IPS DF 19.7 (cell line): ENCODE measurements at regions not wholly inside any gene's neighbourhood (a gene's known extent, or its start where the extent isn't known, plus 50 kb on each side); places are given as distances from the start of the nearest gene placed in this dataset.
A peak's percentile ranks its signal among the peaks of the same experiment; 100 is the strongest.

Experiments
- DNase-seq: peaks from one replicate; pipeline ENCODE4 v3.0.0-alpha.2; 2013; ENCODE audit warnings: low read depth, low spot score

DNA sequence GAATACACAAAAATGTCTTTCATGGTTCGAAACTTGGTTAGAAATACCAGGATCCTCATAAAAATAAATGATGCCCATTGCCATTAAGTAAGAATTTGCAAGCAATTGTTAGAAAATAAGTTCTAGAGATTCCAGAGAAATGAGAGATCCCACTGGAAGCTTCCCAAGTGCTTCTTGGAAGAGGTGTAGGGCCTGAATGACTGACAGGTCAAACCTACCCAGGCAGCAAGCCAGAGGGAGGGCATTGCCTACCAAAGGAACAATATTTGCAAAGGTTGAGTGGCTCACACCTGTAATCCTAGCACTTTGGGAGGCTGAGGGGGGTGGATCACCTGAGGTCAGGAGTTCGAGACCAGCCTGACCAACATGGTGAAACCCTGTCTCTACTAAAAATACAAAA lies 777.0 kb upstream of the WWC1 start:
- DNase-seq = no peak

- DNase-seq = no peak
These were observed 766.4 kb upstream of the WWC1 start for GRCh38 chr5:167525004-167525403.

DNA sequence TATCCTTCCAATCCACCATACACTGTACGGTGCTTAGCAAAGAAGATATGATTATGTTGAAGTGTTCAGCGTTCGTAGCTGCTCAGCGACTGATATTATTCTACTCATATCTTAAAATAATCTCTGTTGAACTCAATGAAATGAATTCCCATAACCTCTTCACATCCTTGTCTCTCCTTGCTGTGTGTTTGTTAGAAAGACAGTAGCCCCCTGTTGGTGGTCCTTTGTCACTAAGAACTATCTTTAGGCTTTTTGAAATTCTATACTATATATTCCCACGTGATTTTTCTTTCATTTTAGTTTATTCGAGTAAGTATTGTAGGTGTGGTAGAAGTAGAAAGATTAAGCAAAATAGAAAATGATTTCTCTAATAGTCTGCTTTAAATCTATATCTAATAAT lies 762.8 kb upstream of the WWC1 start:
- no peak for DNase-seq

DNA sequence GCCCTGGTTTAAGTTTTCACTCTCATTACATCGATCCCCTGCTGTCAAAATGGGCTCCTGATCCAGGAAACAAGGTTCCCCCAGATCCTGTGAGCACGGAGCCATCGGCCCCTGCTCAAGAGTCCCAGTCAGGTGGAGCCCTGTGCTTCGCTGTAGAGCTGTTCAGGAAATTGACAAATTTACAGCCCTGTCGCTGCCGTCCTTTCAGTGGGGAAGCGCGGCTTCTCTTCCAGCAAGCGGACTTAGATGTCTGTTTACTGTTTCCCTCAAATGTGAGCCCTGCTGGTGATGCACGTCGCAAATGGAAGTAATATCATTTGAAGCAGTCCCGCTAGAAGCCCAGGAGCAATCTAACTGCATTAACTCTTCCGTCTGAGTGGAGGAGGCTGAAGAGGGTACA lies 760.9 kb upstream of the WWC1 start:
- no peak for DNase-seq

DNA sequence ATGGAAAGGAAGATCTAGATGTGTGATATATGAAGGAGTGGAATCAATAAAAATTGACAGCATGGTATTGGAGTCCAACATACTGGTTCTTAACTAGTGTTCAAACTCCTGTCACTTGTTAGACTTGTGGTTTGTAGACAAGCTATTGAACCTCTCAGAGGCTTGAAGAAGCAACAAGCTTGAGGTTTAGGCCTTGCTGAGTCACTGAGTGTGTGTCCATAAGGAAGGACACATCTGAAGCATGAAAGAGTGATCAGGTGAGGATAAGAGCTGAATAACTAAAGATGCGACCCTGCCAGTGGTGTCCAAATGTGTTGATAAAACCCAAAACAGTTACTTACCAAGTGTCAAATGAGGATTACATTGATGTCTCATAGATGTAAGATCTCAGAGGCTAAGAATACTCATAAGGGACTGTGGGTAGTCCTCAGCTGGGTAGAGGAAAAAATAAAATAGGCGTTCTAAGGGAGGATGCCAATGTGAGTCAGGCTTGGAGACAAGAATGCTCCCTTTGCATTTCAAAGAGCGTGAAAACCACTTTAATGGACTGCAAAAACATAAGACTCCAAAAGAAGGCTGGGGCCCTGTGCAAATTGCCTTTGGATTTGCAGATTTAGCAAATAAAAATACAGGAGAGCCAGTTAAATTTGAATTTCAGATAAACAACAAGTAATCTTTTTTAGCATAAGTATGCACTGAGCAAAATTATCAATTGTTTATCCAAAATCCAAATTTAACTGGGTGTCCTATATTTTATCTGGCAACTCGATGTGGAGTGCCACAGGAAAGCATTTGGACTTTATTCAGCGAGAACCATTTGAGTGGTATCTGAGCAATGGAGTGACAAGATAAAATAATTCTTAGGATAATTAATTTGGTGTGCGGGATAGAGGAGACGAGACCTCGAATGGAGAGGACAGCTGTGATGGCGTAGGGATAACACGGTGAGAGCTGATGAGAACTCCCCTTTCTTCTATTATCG lies 757.3 kb upstream of the WWC1 start:
- no peak for DNase-seq

GRCh38 chr5:167539747-167540146 lies 751.7 kb upstream of the WWC1 start:
- DNase-seq = no peak

DNA sequence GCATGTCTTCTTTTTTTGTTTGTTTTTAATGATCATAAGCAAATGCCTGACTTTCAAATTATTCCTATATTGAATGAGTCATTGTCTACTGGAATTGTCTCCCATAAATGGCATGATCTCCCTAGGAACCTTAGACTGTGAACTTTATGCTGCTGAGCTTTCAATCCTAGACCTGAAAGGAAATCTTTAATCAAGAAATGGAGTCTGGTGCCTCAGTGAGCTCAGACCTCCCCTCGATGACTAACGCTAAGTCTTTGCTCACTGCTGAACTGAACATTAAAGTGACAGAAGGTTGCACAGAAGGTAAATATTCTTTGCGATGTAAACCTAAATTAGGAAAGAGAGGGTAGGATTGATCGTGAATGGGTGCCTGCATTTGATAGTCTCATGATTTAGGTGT lies 745.2 kb upstream of the WWC1 start:
- no peak for DNase-seq

DNA sequence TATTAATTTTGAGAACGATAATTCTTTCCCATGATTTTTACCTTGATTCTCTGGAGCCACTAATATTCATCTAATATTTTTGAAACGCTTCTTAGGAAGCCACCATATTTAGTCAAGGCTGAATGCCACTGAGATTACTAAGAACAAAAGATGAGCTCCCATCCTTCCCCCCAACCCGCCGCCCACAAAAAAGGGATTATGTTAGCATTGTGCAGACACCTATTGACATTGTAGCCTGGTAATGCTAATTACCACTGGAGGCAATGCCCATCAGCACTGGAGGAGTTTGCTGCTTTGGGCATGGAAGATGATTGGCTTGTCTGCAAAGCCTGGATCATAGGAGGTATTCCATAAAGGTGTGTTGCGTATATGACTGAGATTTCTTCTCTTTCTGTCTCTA lies 739.1 kb upstream of the WWC1 start:
- no peak for DNase-seq

DNA sequence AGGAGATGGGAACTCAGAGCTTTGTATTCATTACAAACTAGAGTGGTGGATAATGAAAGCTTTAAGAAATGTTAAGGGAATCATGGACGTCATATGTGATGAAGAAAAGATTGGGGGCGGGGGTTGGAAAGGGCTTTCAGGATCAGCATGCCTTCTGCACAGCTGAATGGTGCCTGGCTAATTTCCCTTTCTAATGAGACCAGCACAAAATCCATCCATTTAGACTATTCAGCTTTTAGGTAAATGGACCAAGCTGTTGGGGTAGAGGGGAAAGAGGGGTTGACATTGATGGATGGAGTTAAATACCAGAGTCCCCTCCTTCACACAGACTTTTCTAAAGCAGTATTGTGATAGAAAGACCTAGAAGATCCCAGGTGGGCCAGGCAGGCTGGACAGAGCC lies 737.9 kb upstream of the WWC1 start:
- DNase-seq = no peak

- no peak for DNase-seq
These were observed 736.7 kb upstream of the WWC1 start for GRCh38 chr5:167554564-167555290.

DNA sequence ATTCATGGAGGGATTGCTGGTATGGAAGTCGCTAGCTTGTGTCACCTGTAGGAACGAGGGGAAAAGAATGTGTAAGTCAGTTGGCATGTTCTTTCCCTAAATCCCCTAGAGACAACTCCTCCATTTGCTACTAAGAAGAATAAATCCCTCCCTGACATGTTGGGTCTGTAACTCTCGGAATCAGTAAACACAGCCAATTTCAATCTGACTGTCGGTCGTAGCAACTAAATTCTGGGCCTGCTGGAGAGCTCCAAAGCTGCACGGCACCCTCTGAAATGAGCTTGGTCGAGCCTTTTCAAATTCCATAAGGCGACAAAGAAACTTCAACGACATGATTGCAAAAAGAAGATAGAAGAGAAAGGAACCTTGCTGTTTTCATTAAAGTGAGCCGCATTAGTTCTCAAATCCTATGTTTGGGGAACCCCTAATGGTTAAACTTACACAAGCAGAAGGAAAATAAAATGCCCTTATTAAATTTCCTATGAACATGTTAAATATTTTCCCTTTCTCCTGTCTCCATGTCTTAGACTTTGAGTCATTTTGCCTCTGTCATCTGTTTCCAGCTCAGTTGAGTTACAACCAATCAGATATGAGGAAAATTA lies 735.8 kb upstream of the WWC1 start:
- DNase-seq = no peak

DNA sequence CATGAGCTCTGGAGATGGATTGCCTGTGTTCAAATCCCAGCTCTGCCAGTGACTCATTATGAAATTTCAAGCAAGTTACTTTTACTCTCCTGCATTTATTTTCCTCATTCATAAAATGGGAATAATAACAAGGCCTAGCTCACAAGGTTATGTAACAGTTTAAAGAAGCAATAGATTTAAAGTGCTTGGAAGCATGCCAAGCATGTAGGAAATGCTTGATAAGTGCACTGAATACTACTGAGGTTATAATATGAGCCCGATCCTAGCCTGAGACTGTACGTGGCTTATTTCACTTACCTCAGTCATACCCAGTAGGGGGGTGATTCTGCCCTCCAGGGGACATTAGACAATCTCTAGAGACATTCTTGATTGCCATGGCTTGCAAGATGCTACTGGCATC lies 734.1 kb upstream of the WWC1 start:
- DNase-seq = no peak

DNA sequence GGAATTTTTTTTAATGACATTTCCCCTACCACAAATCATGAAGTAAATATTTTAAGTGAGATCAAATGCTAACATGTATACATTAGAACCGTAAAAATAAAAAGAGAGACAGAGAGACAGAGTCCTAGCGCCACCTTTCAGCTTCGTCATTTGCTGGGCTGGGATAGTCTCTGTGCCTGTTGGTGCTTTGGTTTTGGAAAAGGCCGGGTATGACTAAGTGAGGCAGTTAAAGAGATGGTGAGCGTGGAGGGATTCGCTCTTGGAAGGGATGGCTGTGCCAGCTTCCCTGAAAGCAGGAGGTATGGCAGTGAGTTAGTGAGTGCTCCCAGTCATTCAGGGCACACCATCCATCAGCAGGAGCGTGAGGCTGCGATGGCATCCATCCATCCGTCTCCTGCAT lies 729.6 kb upstream of the WWC1 start:
- no peak for DNase-seq

GRCh38 chr5:167564275-167564674 lies 727.2 kb upstream of the WWC1 start:
- DNase-seq = no peak

DNA sequence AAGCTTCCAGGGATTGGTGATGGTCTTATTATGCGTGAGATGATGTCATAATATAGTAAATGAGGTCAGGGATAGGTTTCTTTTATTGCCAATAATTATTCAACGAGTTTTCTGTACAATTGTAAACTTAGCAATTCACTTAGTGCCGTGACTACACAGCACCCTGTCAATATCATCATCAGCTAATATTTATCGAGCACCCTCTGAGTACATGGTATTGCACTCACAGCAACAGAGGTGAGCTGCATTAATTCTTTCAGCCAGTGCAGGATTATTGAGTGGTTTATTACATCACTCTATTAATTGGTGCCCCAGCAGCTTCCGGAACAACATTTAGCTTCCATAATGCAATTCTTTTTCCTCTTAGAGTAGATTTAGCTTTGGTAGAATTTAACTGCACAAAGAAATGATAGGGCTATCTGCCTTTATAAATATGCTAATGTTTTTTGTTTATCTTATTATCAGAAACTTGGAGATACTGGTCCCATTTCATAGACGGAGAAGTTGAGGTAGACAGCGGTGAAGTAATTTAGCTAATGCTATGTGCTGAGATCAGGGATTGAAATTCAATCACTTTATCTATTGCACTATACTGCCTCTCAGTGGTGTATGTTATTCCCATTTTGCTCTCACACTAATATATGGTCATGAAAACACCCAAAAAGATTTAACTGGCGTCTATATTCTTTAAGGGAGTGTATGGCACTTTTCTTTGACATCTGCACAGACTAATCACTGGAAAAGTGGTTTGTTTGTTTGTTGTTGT lies 726.1 kb upstream of the WWC1 start:
- no peak for DNase-seq

- DNase-seq = no peak
These were observed 721.0 kb upstream of the WWC1 start for GRCh38 chr5:167570431-167570830.

GRCh38 chr5:167571824-167572223 lies 719.6 kb upstream of the WWC1 start:
- no peak for DNase-seq

DNA sequence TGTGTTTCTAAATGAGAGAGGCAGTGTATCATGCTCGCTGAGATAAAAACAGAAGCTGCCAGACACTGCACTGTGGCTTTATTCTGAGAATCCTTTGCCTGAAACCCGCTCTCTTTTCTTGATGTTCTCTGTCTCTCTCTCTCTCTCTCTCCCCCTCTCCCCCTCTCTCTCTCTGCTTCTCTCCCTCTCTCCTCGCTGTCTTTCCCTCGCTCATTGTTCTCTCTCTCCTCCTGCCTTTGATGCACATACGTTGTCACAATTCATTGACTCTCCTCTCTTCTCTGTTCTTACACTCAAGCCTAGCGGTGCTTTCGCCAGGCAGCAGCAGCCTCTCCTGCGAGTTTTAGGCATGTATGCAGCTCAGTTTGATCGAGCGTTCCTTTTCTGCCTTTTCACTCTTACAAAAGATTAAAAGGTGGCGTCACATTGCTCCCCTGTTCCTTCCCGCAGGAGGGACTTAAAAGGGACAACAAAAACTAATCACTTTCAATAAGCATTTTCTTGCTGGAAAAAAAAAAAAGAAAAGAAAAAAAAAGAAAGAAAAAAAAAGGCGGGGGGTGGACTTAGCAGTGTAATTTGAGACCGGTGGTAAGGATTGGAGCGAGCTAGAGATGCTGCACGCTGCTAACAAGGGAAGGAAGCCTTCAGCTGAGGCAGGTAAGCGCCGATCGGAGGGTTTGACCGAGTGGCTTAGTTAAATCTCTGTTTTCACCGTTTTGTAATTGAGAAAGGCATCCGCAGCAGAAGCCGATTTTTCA lies 717.9 kb upstream of the WWC1 start:
- peak; percentile 83 for DNase-seq

- DNase-seq = no peak
These were observed 717.0 kb upstream of the WWC1 start for GRCh38 chr5:167574464-167574863.

GRCh38 chr5:167575330-167575729 lies 716.1 kb upstream of the WWC1 start:
- DNase-seq = no peak

DNA sequence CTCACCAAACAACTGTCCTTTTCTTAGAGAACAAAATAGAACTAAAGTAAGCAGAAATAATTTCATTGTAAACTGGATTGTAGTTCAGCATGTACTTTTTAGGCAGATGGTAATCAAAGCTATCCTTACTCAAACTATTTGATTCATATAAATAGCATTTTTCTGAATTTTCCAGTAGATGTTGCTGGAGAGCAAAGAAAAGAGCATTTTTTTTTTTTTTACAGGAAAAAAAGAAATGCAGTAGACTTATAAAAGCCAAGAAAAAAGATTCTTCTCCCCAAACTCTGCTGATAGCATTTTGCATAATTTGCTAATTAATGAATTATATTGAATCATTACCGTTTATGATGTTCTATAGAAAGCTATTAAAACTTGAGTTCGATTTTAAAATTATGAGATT lies 715.3 kb upstream of the WWC1 start:
- DNase-seq = no peak
